IMR-90 (cell line): ENCODE measurements at regions not wholly inside any gene's neighbourhood (a gene's known extent, or its start where the extent isn't known, plus 50 kb on each side); places are given as distances from the start of the nearest gene placed in this dataset.

Source experiments
- MAZ ChIP-seq: IDR thresholded peaks from 2 replicates; pipeline ENCODE4 v1.6.1; 2012; ENCODE audit warnings: low read depth, mild to moderate bottlenecking, low read length, improper control_type of control experiment, moderate library complexity, borderline replicate concordance
- RAD21 ChIP-seq: IDR thresholded peaks from 2 replicates; pipeline ENCODE4 v1.6.1; 2012; ENCODE audit warnings: low read length, improper control_type of control experiment
- TF ChIP-seq, protein P1 (sequence below): conservative IDR thresholded peaks from 2 replicates; pipeline ENCODE4 v1.5.1; 2012; ENCODE audit warnings: mild to moderate bottlenecking, low read depth, low read length, improper control_type of control experiment

DNA sequence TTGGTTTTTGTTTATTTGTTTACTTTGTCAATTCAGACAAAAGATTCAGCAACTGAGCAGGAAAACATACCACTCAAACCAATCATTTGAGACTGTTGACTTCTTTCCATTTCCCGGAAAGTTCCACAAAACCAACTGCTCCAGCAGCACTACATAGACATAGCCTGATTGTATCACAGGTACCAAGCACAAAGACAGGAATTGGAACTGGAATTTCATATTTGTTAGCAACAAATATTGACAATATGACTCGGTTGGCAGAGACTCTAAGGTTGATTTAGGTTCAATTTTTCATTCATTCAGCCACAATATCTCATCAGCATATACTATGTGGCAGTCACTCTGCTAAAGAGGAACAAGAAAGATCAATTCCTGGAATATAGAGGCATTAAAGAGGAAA, 364.0 kb downstream of the ZIC3 start:
- TF ChIP-seq, protein P1, sequence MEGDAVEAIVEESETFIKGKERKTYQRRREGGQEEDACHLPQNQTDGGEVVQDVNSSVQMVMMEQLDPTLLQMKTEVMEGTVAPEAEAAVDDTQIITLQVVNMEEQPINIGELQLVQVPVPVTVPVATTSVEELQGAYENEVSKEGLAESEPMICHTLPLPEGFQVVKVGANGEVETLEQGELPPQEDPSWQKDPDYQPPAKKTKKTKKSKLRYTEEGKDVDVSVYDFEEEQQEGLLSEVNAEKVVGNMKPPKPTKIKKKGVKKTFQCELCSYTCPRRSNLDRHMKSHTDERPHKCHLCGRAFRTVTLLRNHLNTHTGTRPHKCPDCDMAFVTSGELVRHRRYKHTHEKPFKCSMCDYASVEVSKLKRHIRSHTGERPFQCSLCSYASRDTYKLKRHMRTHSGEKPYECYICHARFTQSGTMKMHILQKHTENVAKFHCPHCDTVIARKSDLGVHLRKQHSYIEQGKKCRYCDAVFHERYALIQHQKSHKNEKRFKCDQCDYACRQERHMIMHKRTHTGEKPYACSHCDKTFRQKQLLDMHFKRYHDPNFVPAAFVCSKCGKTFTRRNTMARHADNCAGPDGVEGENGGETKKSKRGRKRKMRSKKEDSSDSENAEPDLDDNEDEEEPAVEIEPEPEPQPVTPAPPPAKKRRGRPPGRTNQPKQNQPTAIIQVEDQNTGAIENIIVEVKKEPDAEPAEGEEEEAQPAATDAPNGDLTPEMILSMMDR, result no peak
- TF ChIP-seq MAZ, result no peak
- no peak for TF ChIP-seq RAD21
